LoVo (cell line): ENCODE measurements at regions not wholly inside any gene's neighbourhood (a gene's known extent, or its start where the extent isn't known, plus 50 kb on each side); places are given as distances from the start of the nearest gene placed in this dataset.
"Not testable (repeated sequence)": the region's sequence is repeated elsewhere in the genome, so short reads cannot be mapped to it uniquely, and the experiment has no call there.

Source experiments
- DNase-seq: peaks from one replicate; pipeline ENCODE4 v3.0.0-alpha.2; 2016; ENCODE audit warnings: low spot score

GRCh38 chr3:152667267-152667666 lies 167.7 kb upstream of the P2RY1 start:
- DNase-seq = no peak

DNA sequence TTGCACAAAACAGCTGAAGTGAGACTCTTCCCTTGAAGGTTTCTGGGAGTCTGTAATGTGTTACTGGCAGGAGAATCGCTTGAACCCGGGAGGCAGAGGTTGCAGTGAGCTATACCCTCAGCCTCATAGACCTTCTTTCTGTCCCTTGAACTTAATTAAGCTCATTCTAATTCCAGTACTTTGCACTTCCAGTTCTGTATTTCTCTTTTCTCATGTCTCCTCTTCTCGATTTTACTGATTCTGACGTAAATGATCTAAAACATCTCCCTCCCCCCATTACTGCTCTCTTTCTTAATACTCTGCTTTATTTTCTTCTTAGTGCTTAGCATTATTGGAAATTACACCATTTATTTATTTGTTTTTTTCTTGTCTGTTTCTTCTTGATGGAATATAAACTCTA lies 165.4 kb upstream of the P2RY1 start:
- DNase-seq = no peak

DNA sequence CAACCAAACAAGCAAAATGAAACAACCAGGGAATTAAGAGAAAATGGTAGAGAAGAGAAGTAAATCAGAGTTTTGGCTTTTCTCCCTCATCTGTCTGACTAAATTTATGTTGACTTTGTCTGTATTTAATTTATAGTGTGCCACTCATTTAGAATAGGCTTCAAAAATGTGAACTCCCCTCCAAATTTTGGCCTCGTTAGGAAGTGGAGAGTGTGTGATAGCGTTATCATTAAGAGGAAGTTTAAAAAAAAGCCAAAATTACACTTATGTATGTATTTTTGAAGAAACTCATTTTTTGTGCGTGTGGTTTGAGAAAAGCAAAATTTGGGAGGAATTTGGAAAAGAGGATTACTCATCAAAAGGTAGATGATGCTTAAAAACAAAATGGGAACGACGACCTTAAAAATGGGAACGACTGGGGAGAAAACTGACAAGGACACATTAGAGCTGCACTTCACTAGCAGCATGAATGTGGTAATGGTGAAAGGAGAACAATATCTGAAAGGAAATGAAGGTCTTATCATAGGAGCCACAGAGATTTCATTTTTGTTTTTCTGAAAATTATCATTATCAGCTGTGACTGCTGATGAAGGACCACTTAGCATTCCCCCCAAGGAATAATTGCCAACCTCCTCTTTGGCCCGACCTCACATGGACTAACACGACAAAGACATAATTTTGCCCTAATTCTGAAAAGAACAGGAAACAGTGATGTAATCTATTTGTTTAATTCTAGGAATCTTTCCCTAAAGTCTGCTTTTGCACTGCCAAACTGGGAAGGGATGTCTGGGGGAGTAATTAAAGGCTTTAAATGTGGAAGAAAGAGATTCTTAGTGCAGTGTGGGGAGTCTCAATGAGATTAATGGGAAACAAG lies 163.2 kb upstream of the P2RY1 start:
- DNase-seq = no peak

GRCh38 chr3:152672320-152672649 lies 162.6 kb upstream of the P2RY1 start:
- DNase-seq = no peak

- no peak for DNase-seq
These were observed 158.0 kb upstream of the P2RY1 start for GRCh38 chr3:152676810-152677379.

- DNase-seq = no peak
These were observed 157.4 kb upstream of the P2RY1 start for GRCh38 chr3:152677491-152677890.

DNA sequence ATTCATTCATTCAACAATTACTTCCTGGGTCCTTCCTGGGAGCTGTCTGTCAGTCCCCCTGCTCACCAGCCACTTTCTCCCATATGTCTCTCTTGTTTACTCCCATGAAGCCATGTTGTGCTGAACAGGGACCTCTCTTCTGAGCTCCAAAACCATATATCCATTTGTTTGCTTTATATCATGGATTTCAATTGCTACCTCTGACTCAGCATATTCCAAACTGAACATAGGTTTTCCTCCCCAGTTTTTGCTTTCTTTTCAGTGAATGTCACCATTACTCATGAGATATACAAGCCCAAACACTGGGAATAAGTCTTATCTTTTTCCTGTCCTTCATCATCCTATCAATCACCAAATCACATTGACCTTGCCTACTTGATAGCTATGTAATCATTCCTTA lies 152.5 kb upstream of the P2RY1 start:
- no peak for DNase-seq

DNA sequence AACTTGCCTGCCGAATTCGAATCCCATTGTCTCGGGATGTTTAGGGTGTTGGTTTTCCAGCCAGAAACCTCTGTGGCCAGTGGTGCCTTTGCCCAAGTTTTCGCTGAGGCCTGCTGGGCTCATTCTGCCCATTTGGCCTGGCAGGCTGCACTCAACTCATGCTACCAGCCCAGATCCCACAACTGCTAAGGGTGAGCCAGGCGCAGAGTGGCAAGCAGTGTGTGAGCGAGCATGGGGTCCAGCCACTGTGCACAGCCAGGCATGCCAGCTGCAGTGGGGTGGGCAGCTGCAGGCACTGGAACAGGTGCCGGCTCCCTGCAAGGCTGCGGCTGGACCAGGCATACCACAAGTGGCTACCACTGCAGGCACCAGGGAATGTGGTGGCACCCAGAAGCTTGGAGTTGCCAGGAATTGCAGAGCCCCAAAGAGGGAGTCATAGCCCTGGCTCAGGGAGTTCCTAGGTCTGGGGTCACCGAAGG lies 151.4 kb upstream of the P2RY1 start:
- DNase-seq = no peak

DNA sequence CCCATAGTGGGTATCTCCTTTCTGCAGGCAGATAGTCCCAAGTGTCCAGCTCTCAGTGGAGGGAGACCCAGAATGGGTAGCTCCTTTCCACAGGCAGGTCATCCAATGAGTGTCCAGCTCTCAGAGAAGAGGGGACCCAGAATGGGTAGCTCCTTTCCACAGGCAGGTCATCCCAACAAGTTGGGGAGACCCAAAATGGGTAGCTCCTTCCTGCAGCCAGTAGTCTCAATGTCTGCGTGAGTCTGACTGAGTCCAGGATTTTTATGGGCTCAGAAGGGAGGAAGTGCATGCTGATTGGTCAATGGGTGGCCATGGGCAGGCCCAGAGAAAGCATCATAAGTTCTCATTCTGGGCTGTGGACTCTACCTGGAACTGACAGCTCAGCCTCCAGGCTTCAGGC lies 150.7 kb upstream of the P2RY1 start:
- no peak for DNase-seq

DNA sequence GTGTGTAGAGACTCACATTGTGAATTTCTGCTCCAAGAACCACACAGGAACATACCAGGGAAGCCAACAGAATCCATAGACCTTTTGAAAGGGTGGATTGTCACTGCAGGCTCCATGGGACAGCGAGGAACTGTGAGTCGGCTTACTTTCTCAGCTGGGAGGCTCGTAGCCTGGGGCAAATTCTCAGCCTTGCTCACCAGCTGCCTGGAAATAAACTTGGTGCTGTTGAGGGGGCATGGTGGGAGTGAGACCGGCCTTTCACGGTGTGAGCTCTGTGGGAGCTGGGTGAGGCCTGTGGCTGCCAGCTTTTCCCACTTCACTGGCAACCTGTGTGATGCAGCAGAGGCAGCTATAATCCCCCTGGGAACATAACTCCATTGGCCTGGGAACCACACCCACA lies 146.6 kb upstream of the P2RY1 start:
- no peak for DNase-seq

GRCh38 chr3:152692326-152692725 lies 142.6 kb upstream of the P2RY1 start:
- not testable (repeated sequence) for DNase-seq

- DNase-seq = not testable (repeated sequence)
These were observed 141.2 kb upstream of the P2RY1 start for GRCh38 chr3:152693521-152694250.

- DNase-seq = no peak
These were observed 139.1 kb upstream of the P2RY1 start for GRCh38 chr3:152695840-152696239.

- DNase-seq = no peak
These were observed 138.0 kb upstream of the P2RY1 start for GRCh38 chr3:152696962-152697361.

- DNase-seq = no peak
These were observed 131.6 kb upstream of the P2RY1 start for GRCh38 chr3:152703245-152703890.

GRCh38 chr3:152706991-152707713 lies 127.8 kb upstream of the P2RY1 start:
- DNase-seq = no peak

- DNase-seq = no peak
These were observed 125.3 kb upstream of the P2RY1 start for GRCh38 chr3:152709659-152710058.

- DNase-seq = no peak
These were observed 124.4 kb upstream of the P2RY1 start for GRCh38 chr3:152710549-152710948.

DNA sequence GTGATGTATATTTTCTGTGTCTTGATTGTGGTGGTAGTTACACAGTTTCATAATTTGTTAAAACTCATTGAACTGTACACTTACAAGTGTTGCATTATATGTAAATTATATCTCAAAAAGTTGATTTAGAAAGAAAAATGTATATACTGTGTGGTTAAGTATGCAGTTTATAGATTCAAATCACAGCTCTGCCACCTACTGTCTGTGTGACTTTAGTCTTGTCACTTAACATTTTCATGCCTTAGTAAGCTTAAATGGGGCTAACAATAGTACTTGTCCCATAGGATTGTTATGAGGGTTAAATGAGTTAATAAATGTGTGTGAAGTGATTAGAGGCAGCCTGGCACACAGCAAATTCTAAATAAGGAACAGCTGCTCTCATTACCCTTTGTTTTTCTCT lies 120.9 kb upstream of the P2RY1 start:
- DNase-seq = no peak

- no peak for DNase-seq
These were observed 120.4 kb upstream of the P2RY1 start for GRCh38 chr3:152714507-152714906.

- no peak for DNase-seq
These were observed 117.7 kb upstream of the P2RY1 start for GRCh38 chr3:152717252-152717651.

DNA sequence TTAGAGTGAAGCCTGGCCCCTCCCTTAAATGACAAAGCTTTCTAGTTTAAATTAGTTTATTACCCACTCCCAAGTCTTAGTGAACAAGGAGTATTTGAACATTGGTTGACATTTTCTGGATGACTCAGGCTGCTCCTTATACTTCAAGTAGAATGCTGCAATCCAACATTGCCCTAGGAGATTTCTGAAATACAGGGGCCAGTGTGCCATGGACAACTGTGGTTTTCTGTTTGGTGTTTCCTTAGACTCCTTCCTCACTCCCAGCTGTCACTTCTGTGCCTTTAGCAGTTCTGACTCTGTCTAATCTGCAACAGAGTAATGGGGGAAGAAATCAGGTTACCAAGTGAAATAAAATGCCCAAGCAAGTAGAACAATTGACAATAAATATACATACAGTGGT lies 116.1 kb upstream of the P2RY1 start:
- no peak for DNase-seq
